Mesenchymal stem cell (in vitro differentiated cells and primary cell): ENCODE measurements at regions not wholly inside any gene's neighbourhood (a gene's known extent, or its start where the extent isn't known, plus 50 kb on each side); places are given as distances from the start of the nearest gene placed in this dataset.

Experiments used
- DNase-seq: peaks from one replicate; pipeline ENCODE4 v3.0.0-alpha.2; 2013
- H2AFZ ChIP-seq: one replicate; pipeline ENCODE4 v1.6.1; 2013; ENCODE audit warnings: low read depth, mild to moderate bottlenecking, control low read depth, inconsistent platforms, low read length, moderate library complexity
- H2AK5ac ChIP-seq: 2 replicates; pipeline ENCODE4 v1.6.1; 2013; ENCODE audit warnings: low read length, moderate library complexity, mild to moderate bottlenecking, inconsistent platforms; ENCODE audit not compliant: severe bottlenecking
- H2BK120ac ChIP-seq: one replicate; pipeline ENCODE4 v1.6.1; 2013; ENCODE audit warnings: low read depth, mild to moderate bottlenecking, inconsistent platforms, low read length, moderate library complexity
- H2BK12ac ChIP-seq, 2 experiments: one replicate each; pipeline ENCODE4 v1.6.1; 2013; ENCODE audit warnings: inconsistent platforms in 2 of 2, low read length in 2 of 2, mild to moderate bottlenecking in 2 of 2, moderate library complexity in 2 of 2, control low read depth in 1 of 2
- H2BK15ac ChIP-seq: one replicate; pipeline ENCODE4 v1.6.1; 2013; ENCODE audit warnings: mild to moderate bottlenecking, low read depth, inconsistent platforms; ENCODE audit not compliant: poor library complexity, severe bottlenecking
- H2BK5ac ChIP-seq: 2 replicates; pipeline ENCODE4 v1.6.1; 2013; ENCODE audit warnings: low read depth, mild to moderate bottlenecking, low read length, control low read depth, inconsistent platforms; ENCODE audit not compliant: poor library complexity, severe bottlenecking
- H3K14ac ChIP-seq, 2 experiments: one replicate each; pipeline ENCODE4 v1.6.1; 2013; ENCODE audit warnings: inconsistent platforms in 2 of 2, low read length in 2 of 2, control low read depth in 1 of 2, mild to moderate bottlenecking in 1 of 2, moderate library complexity in 1 of 2
- H3K18ac ChIP-seq, 2 experiments: one replicate each; pipeline ENCODE4 v1.6.1; 2013; ENCODE audit warnings: inconsistent platforms in 2 of 2, low read length in 2 of 2, control low read depth in 1 of 2, low read depth in 1 of 2, mild to moderate bottlenecking in 1 of 2
- H3K23ac ChIP-seq, 2 experiments: one replicate each; pipeline ENCODE4 v1.6.1; 2013; ENCODE audit warnings: inconsistent platforms in 2 of 2, low read length in 2 of 2, mild to moderate bottlenecking in 2 of 2, moderate library complexity in 2 of 2, control low read depth in 1 of 2
- H3K27ac ChIP-seq: 2 replicates; pipeline ENCODE4 v1.5.1; 2013; ENCODE audit warnings: mild to moderate bottlenecking, moderate library complexity, low read length, control low read depth, inconsistent platforms; ENCODE audit not compliant: poor library complexity, severe bottlenecking
- H3K27me3 ChIP-seq, 2 experiments: 2 replicates each; pipeline versions ENCODE4 v1.6.1 to v1.7.0; 2013; ENCODE audit warnings: low read length in 2 of 2, mild to moderate bottlenecking in 2 of 2, moderate library complexity in 2 of 2, control low read depth in 1 of 2, inconsistent platforms in 1 of 2; ENCODE audit not compliant: control insufficient read depth in 1 of 2, insufficient read depth in 1 of 2
- H3K36me3 ChIP-seq, 2 experiments: 2 replicates each; pipeline versions ENCODE4 v1.6.1 to v1.7.0; 2013; ENCODE audit warnings: low read length in 2 of 2, control low read depth in 1 of 2, inconsistent platforms in 1 of 2, low read depth in 1 of 2, mild to moderate bottlenecking in 1 of 2; ENCODE audit not compliant: insufficient read depth in 2 of 2, control insufficient read depth in 1 of 2
- H3K4ac ChIP-seq, 2 experiments: one replicate each; pipeline ENCODE4 v1.6.1; 2013; ENCODE audit warnings: inconsistent platforms in 2 of 2, low read length in 2 of 2, mild to moderate bottlenecking in 2 of 2, moderate library complexity in 2 of 2, control low read depth in 1 of 2, low read depth in 1 of 2
- H3K4me1 ChIP-seq: 2 replicates; pipeline ENCODE4 v1.6.1; 2013; ENCODE audit warnings: low read depth, low read length, control low read depth; ENCODE audit not compliant: control insufficient read depth, insufficient read depth
- H3K4me2 ChIP-seq: 2 replicates; pipeline ENCODE4 v1.6.1; 2013; ENCODE audit warnings: low read length, mild to moderate bottlenecking, inconsistent platforms; ENCODE audit not compliant: poor library complexity, severe bottlenecking
- H3K4me3 ChIP-seq, 2 experiments: 2 replicates each; pipeline versions ENCODE4 v1.5.1 to v1.7.0; 2013; ENCODE audit warnings: low read length in 2 of 2, mild to moderate bottlenecking in 2 of 2, control low read depth in 1 of 2, low read depth in 1 of 2; ENCODE audit not compliant: insufficient read depth in 1 of 2
- H3K79me1 ChIP-seq: replicated peaks from 2 replicates; pipeline ENCODE4 v1.6.1; 2013; ENCODE audit warnings: mild to moderate bottlenecking, control low read depth, low read length, inconsistent platforms; ENCODE audit not compliant: poor library complexity, severe bottlenecking
- H3K9ac ChIP-seq: 2 replicates; pipeline ENCODE4 v1.7.0; 2013; ENCODE audit warnings: mild to moderate bottlenecking, low read length, moderate library complexity
- H3K9me3 ChIP-seq: 2 replicates; pipeline ENCODE4 v1.7.0; 2013; ENCODE audit warnings: mild to moderate bottlenecking, low read length; ENCODE audit not compliant: control insufficient read depth
- H4K8ac ChIP-seq: one replicate; pipeline ENCODE4 v1.6.1; 2013; ENCODE audit warnings: inconsistent platforms, mild to moderate bottlenecking, low read length, moderate library complexity
- H4K91ac ChIP-seq: one replicate; pipeline ENCODE4 v1.6.1; 2013; ENCODE audit warnings: mild to moderate bottlenecking, low read length, inconsistent platforms
- WGBS: methylation state at CpG from one replicate; pipeline ENCODE4 v1.1.7; 2013; ENCODE audit warnings: mixed read lengths; 5-methylcytosine and 5-hydroxymethylcytosine counted together

GRCh38 chr2:217463402-217464075 lies 539.3 kb downstream of the TNS1 start:
- no peak overlapping the region for H2BK5ac ChIP-seq
- DNase-seq: no peak

GRCh38 chr2:217462121-217462520 lies 540.7 kb downstream of the TNS1 start:
- H2BK5ac ChIP-seq: no peak overlapping the region
- H3K79me1 ChIP-seq: no peaks in the 10 kb centered on the region
- H4K91ac ChIP-seq: no peak overlapping the region
- H3K23ac ChIP-seq: no peak overlapping the region
- no peak for DNase-seq
- WGBS: 55% methylated on average over 2 of the region's 2 CpGs
- no peak overlapping the region for H3K4me3 ChIP-seq
- H3K4me2 ChIP-seq: no peak overlapping the region
- no peak overlapping the region for H3K9ac ChIP-seq
- H3K4me1 ChIP-seq: peaks cover 3% of the 10 kb centered on the region
- no peak overlapping the region for H3K4ac ChIP-seq
- H3K27me3 ChIP-seq: no peaks in the 10 kb centered on the region
- H4K8ac ChIP-seq: no peak overlapping the region
- H2BK12ac ChIP-seq: no peak overlapping the region
- H2BK15ac ChIP-seq: no peak overlapping the region
- H3K27ac ChIP-seq: no peak overlapping the region
- H3K9me3 ChIP-seq: no peaks in the 10 kb centered on the region
- H2AK5ac ChIP-seq: no peak overlapping the region
- H2AFZ ChIP-seq: no peak overlapping the region
- H3K18ac ChIP-seq: no peak overlapping the region
- H3K14ac ChIP-seq: no peak overlapping the region
- H2BK120ac ChIP-seq: no peak overlapping the region
- no peaks in the 10 kb centered on the region for H3K36me3 ChIP-seq

More at GRCh38 chr2:217463402-217464075, 539.3 kb downstream of the TNS1 start:
- H3K18ac ChIP-seq: no peak overlapping the region
- no peak overlapping the region for H4K91ac ChIP-seq
- no peaks in the 10 kb centered on the region for H3K79me1 ChIP-seq
- H3K14ac ChIP-seq: no peak overlapping the region
- H4K8ac ChIP-seq: no peak overlapping the region
- H3K4me3 ChIP-seq: no peak overlapping the region
- no peak overlapping the region for H3K27ac ChIP-seq
- no peak overlapping the region for H2BK120ac ChIP-seq
- H2BK12ac ChIP-seq: no peak overlapping the region
- no peaks in the 10 kb centered on the region for H3K9me3 ChIP-seq
- no peak overlapping the region for H3K23ac ChIP-seq
- H3K9ac ChIP-seq: no peak overlapping the region
- no peak overlapping the region for H3K4ac ChIP-seq
- 83% methylated on average over 1 of the region's 2 CpGs for WGBS
- H3K27me3 ChIP-seq: no peaks in the 10 kb centered on the region
- H3K36me3 ChIP-seq: no peaks in the 10 kb centered on the region
- no peak overlapping the region for H2AK5ac ChIP-seq
- H2AFZ ChIP-seq: no peak overlapping the region
- H3K4me2 ChIP-seq: no peak overlapping the region
- peaks cover 3% of the 10 kb centered on the region for H3K4me1 ChIP-seq
- no peak overlapping the region for H2BK15ac ChIP-seq

GRCh38 chr2:217461674-217462073 lies 541.1 kb downstream of the TNS1 start:
- H4K8ac ChIP-seq: no peak overlapping the region
- no peak overlapping the region for H3K23ac ChIP-seq
- H2BK120ac ChIP-seq: no peak overlapping the region
- no peak overlapping the region for H3K18ac ChIP-seq
- no peak overlapping the region for H3K9ac ChIP-seq
- no peak overlapping the region for H2AFZ ChIP-seq
- H4K91ac ChIP-seq: no peak overlapping the region
- H3K9me3 ChIP-seq: no peaks in the 10 kb centered on the region
- no peak overlapping the region for H2AK5ac ChIP-seq
- no peak overlapping the region for H3K14ac ChIP-seq
- no peak overlapping the region for H3K4me3 ChIP-seq
- H3K79me1 ChIP-seq: no peaks in the 10 kb centered on the region
- no peaks in the 10 kb centered on the region for H3K27me3 ChIP-seq
- H2BK5ac ChIP-seq: no peak overlapping the region
- 70% methylated on average over 2 of the region's 4 CpGs for WGBS
- no peak overlapping the region for H3K4ac ChIP-seq
- peaks cover under 1% of the 10 kb centered on the region for H3K4me1 ChIP-seq
- H3K27ac ChIP-seq: no peak overlapping the region
- no peak overlapping the region for H2BK12ac ChIP-seq
- DNase-seq: no peak
- H3K36me3 ChIP-seq: no peaks in the 10 kb centered on the region
- no peak overlapping the region for H3K4me2 ChIP-seq
- no peak overlapping the region for H2BK15ac ChIP-seq

- 92% methylated on average over 3 of the region's 5 CpGs for WGBS
- H3K14ac ChIP-seq: no peak overlapping the region
Measured at GRCh38 chr2:217459680-217460405, 543.0 kb downstream of the TNS1 start.

More at GRCh38 chr2:217459680-217460405, 543.0 kb downstream of the TNS1 start:
- Histone ChIP-seq H3K4me3 (no peak overlapping the region), H2BK120ac (no peak overlapping the region), H3K4me1 (no peaks in the 10 kb centered on the region), H3K27ac (no peak overlapping the region), H4K91ac (no peak overlapping the region), H3K18ac (no peak overlapping the region), H4K8ac (no peak overlapping the region), H3K4me2 (no peak overlapping the region), H2BK5ac (no peak overlapping the region), H3K9ac (no peak overlapping the region), H3K4ac (no peak overlapping the region), H3K23ac (no peak overlapping the region), H3K36me3 (no peaks in the 10 kb centered on the region), H3K27me3 (no peaks in the 10 kb centered on the region), H2BK12ac (no peak overlapping the region), H2BK15ac (no peak overlapping the region), H2AK5ac (no peak overlapping the region), H3K79me1 (no peaks in the 10 kb centered on the region), H3K9me3 (no peaks in the 10 kb centered on the region), H2AFZ (no peak overlapping the region)
- DNase-seq: no peak
